ENCODE measurements at regions not wholly inside any gene's neighbourhood (a gene's known extent, or its start where the extent isn't known, plus 50 kb on each side); places are given as distances from the start of the nearest gene placed in this dataset.

DNA sequence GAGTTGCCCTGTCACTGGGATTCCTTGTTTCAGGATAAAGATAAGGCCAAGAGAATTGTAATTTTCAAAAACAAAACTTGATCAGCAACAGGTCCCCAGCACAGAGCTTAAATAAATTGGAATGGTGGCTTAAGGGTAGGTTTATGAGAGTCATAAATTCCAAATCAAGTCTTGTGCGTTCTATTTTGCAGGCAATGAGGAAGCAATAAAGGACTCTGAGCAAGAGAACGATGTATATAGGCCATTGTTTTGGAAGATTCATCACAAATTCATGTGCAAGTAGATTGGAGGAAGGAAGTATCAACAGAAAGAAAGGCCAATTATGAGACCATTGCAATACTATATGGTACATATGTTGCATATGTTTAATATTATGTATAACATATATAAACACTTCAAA, 65.7 kb upstream of the PGR start (continued):
- TF ChIP-seq, protein P1, sequence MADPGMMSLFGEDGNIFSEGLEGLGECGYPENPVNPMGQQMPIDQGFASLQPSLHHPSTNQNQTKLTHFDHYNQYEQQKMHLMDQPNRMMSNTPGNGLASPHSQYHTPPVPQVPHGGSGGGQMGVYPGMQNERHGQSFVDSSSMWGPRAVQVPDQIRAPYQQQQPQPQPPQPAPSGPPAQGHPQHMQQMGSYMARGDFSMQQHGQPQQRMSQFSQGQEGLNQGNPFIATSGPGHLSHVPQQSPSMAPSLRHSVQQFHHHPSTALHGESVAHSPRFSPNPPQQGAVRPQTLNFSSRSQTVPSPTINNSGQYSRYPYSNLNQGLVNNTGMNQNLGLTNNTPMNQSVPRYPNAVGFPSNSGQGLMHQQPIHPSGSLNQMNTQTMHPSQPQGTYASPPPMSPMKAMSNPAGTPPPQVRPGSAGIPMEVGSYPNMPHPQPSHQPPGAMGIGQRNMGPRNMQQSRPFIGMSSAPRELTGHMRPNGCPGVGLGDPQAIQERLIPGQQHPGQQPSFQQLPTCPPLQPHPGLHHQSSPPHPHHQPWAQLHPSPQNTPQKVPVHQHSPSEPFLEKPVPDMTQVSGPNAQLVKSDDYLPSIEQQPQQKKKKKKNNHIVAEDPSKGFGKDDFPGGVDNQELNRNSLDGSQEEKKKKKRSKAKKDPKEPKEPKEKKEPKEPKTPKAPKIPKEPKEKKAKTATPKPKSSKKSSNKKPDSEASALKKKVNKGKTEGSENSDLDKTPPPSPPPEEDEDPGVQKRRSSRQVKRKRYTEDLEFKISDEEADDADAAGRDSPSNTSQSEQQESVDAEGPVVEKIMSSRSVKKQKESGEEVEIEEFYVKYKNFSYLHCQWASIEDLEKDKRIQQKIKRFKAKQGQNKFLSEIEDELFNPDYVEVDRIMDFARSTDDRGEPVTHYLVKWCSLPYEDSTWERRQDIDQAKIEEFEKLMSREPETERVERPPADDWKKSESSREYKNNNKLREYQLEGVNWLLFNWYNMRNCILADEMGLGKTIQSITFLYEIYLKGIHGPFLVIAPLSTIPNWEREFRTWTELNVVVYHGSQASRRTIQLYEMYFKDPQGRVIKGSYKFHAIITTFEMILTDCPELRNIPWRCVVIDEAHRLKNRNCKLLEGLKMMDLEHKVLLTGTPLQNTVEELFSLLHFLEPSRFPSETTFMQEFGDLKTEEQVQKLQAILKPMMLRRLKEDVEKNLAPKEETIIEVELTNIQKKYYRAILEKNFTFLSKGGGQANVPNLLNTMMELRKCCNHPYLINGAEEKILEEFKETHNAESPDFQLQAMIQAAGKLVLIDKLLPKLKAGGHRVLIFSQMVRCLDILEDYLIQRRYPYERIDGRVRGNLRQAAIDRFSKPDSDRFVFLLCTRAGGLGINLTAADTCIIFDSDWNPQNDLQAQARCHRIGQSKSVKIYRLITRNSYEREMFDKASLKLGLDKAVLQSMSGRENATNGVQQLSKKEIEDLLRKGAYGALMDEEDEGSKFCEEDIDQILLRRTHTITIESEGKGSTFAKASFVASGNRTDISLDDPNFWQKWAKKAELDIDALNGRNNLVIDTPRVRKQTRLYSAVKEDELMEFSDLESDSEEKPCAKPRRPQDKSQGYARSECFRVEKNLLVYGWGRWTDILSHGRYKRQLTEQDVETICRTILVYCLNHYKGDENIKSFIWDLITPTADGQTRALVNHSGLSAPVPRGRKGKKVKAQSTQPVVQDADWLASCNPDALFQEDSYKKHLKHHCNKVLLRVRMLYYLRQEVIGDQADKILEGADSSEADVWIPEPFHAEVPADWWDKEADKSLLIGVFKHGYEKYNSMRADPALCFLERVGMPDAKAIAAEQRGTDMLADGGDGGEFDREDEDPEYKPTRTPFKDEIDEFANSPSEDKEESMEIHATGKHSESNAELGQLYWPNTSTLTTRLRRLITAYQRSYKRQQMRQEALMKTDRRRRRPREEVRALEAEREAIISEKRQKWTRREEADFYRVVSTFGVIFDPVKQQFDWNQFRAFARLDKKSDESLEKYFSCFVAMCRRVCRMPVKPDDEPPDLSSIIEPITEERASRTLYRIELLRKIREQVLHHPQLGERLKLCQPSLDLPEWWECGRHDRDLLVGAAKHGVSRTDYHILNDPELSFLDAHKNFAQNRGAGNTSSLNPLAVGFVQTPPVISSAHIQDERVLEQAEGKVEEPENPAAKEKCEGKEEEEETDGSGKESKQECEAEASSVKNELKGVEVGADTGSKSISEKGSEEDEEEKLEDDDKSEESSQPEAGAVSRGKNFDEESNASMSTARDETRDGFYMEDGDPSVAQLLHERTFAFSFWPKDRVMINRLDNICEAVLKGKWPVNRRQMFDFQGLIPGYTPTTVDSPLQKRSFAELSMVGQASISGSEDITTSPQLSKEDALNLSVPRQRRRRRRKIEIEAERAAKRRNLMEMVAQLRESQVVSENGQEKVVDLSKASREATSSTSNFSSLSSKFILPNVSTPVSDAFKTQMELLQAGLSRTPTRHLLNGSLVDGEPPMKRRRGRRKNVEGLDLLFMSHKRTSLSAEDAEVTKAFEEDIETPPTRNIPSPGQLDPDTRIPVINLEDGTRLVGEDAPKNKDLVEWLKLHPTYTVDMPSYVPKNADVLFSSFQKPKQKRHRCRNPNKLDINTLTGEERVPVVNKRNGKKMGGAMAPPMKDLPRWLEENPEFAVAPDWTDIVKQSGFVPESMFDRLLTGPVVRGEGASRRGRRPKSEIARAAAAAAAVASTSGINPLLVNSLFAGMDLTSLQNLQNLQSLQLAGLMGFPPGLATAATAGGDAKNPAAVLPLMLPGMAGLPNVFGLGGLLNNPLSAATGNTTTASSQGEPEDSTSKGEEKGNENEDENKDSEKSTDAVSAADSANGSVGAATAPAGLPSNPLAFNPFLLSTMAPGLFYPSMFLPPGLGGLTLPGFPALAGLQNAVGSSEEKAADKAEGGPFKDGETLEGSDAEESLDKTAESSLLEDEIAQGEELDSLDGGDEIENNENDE (IDR thresholded peaks at IDR 0.05; ENCODE audit: insufficient replicate concordance, low read length), result no peak
